NCI-H345 (cell line): ENCODE measurements at regions not wholly inside any gene's neighbourhood (a gene's known extent, or its start where the extent isn't known, plus 50 kb on each side); places are given as distances from the start of the nearest gene placed in this dataset.

Source experiments
- DNase-seq: peaks from one replicate; lab custom pipeline; 2025; lab: John Stamatoyannopoulos, UW

GRCh38 chr9:109830545-109830944 is 50.5 kb downstream of the PALM2AKAP2 start:
- DNase-seq, result peak; percentile 65

DNA sequence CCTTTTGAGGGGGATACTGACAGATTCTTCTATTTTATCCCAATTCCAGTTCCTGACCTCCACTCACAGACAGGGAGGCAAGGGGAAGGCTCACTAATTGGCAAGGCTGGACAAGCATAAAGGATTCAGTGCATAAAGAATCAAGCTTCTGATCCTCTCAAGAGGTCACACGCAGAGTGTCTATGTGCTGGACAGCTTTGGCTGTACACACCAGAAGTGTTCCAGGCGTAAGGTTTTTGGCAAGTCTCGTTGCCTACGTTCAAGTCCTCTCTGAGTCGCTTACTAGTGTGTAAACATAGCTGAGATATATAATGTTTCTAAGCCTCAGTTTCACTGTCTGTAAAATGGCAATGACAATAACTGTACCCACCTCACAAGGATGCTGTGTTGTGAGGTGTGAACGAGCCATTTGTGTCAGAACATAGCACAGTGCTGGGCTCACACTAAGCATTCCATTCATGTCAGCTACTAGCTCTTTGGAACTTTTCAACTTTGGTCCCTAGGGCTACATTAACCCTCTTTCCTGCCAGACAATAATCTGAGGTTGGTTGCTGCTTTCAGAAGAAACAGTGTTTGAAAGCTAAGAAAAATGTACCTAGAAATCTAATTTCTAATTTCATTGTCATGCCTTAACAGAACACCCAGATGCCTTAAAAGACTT is 52.1 kb downstream of the PALM2AKAP2 start:
- no peak for DNase-seq

GRCh38 chr9:109834855-109835254 is 54.9 kb downstream of the PALM2AKAP2 start:
- no peak for DNase-seq

DNA sequence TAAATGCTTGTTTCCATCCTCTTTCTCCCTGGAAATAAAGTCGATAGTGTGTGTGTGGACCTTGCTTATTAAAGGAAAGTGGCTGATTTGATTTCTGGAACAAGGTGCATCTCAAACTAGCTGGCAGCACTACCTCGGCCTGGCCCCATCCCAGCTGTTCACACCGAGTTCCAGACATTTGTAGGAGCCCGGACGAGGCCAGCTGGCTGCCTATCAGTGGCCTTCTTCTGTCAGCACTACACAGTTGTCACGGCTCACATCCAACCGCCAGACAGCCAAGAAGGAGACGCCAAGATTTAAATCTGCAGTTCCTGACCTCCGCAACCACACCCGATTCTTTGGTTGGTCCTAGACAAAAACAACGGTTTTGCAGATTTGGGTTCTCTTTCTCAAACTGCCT is 63.6 kb downstream of the PALM2AKAP2 start:
- no peak for DNase-seq

DNA sequence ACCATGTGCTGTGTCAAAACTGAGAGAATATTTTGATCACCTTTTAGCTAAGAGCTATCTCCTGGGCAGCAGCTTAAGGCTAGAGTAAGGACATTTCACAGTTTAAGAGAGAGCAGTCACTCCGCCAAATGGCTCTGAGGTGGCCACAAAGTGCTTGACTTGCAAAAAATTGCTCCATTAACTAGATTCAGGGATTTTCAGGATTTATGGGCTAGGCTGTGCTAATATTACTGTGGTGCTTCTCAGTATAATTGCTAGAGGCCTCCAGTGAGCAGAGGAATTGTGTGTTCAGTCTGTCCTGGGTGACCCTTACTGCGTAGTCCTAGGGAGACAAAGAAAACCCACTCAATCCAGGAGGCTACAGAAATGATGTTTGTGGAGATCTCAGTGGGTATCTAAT is 65.2 kb downstream of the PALM2AKAP2 start:
- DNase-seq, result no peak

DNA sequence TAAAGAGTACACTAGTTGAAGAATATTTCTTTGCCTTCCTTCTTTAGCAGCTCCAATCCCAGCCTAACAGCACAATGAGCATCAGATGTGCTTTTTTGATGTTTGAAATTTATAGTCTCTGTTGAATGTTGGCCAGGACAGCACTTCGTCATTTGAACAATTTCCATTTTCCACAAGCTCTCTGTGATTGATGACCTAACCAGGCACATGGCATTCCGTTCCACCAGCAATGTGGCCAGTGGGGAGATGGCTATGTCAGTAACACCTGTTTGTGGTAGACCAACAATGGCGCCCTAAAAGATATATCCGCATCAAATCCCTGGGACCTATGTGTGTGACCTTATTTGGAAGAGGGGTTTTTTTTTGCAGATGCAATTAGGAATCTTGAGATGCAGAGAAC is 66.8 kb downstream of the PALM2AKAP2 start:
- DNase-seq, result no peak

GRCh38 chr9:109852556-109852955 is 72.6 kb downstream of the PALM2AKAP2 start:
- DNase-seq, result no peak

GRCh38 chr9:109855540-109855939 is 75.5 kb downstream of the PALM2AKAP2 start:
- no peak for DNase-seq

- DNase-seq, result no peak
These were observed 76.8 kb downstream of the PALM2AKAP2 start for GRCh38 chr9:109856785-109857184.

DNA sequence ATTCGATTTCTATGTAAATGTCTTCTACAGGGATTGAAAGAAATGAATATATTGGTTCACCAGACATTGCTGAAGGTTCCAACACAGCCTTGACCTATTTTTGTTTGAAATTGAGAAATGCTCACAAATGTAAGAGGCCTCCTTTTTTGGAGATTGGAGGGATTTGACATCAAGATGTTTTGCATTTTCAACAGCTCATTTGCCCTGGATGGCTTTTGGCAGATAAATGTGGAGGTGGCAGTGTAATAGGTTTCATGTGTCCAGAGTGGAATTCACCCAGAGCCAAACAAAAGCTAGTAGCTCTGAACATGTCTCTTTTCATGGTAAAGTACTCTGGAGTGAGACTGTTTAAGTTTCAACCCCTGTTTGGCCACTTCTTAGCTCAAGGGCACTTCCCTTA is 77.3 kb downstream of the PALM2AKAP2 start:
- DNase-seq, result no peak

DNA sequence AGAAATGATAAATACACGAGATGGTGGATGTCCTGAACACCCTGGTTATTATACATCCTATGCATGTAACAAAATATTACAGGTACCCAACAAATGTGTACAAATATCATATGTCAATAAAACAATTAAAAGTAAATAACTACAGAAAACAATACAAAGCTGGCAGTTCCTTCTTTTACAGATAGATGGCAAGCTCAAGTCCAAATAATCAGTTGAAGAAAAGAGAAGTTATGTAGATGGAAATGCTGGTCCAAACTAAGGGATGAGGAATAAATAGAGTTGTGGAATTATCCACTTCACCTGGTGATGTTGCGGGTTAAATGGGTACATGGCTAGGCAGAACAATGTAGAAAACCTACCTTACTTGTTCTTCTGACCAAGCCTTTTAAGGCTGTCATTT is 79.4 kb downstream of the PALM2AKAP2 start:
- DNase-seq, result no peak

GRCh38 chr9:109860521-109860920 is 80.5 kb downstream of the PALM2AKAP2 start:
- DNase-seq, result no peak

GRCh38 chr9:109861499-109861898 is 81.5 kb downstream of the PALM2AKAP2 start:
- DNase-seq, result no peak

DNA sequence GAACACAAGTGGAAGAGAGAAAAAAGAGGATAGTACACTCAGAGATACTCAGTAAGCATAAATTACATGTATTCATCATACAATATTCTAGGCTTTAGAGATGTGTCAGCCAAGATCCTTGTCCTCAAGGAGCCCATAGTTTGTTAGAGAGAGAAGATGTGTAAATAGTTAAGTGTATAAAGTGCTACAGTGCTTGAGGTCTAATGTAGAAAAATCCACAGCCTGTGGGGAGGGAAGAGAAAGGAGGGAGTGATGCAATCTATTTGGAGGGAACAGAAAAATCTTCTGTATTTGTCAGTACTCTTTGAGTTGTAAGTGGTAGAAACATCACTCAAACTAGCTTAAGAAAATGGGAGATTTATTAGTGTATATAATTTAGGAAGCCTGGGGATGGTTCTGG is 81.9 kb downstream of the PALM2AKAP2 start:
- no peak for DNase-seq

GRCh38 chr9:109862452-109862851 is 82.5 kb downstream of the PALM2AKAP2 start:
- no peak for DNase-seq

- no peak for DNase-seq
These were observed 84.0 kb downstream of the PALM2AKAP2 start for GRCh38 chr9:109863961-109864360.

DNA sequence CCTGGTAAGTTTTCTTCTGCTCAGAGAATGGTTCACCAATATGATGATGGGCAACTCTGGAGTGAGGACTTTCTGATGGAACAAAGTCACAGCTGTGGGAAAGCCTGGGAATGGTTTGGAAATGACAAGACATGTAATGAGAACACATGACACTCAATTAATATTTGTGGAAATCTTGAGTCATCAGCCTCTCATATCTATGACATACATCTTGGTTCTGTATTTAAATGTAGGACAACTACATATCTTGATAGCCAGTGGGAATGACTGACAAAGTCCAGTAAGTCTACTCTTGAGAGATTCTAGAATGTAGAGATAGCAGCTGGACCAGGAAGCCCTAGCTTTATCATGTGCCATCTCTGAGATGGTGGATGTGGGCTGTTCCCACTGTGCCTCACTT is 85.5 kb downstream of the PALM2AKAP2 start:
- DNase-seq, result no peak

GRCh38 chr9:109868207-109868606 is 88.2 kb downstream of the PALM2AKAP2 start:
- DNase-seq, result no peak

- no peak for DNase-seq
These were observed 88.7 kb downstream of the PALM2AKAP2 start for GRCh38 chr9:109868722-109869121.

- no peak for DNase-seq
These were observed 90.4 kb downstream of the PALM2AKAP2 start for GRCh38 chr9:109870365-109870764.

- DNase-seq, result no peak
These were observed 92.9 kb downstream of the PALM2AKAP2 start for GRCh38 chr9:109872901-109873300.

DNA sequence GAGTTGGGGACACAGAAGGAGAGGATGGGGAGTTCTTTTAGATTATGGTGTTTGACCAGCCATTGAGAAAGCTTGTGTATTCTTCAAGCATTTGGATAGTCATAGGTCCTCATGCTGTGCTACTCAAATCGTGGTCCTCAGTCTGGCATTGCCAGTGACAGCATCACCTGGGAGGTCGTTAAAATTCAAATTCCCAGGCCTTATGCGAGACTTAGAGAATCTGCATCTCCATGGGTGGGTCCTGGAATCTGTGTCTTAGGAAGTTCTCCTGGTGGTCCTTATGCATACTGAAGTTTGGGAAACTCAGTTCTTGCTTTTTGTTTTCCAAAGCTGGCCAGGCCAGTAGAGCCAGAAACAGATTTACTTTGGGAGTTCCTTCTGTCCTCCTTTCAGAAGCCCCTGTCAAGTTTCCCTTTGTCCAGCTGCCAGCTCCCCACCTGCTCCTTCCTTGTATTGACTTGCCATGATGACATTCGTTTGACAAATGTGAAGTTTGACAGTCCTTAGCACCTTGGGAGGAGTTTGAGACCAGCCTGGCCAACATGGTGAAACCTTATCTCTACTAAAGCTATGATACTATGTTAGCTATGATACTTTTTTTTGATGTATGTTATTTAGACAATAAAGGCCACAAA is 95.6 kb downstream of the PALM2AKAP2 start:
- DNase-seq, result no peak

DNA sequence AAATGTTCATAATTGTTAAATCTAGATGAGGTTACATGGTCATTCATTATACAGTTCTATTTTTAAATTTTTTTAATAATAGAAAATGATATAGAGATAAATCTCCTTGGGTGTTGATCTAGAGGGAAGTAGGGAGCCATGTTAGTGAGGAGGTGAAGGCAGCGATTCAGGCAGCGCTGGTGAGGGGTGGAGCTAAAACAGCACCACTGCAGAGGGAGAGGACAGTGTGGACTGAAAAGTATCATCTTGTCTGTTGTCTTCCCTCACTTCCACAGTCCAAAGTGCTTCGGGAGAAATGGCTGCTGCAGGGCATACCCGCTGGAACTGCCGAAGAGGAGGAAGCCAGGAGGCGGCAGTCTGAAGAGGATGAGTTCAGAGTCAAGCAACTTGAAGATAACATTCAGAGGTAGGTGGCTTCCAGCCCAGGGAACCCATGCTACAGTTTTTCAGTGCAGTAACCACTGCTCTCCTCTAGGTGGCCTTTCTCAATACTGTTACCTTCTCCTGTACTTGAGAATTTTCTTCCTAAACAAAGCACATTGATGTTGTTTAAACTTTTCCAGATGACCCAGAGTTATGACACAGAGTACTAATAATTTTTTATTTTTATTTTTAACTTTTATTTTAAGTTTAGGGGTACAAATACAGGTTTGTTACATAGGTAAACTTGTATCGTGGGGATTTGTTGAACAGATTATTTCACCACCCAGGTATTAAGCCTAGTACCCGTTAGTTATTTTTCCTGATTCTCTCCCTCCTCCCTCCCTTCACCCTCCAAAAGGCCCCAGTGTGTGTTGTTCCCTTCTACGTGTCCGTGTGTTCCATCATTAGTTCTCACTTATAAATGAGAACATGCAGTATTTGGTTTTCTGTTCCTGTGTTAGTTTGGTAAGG is 100.5 kb downstream of the PALM2AKAP2 start:
- no peak for DNase-seq
